ENCODE measurements at regions not wholly inside any gene's neighbourhood (a gene's known extent, or its start where the extent isn't known, plus 50 kb on each side); places are given as distances from the start of the nearest gene placed in this dataset.
"Not testable (repeated sequence)": the region's sequence is repeated elsewhere in the genome, so short reads cannot be mapped to it uniquely, and the experiment has no call there.

- no peak for DNase-seq (ENCODE audit: low read depth in 3 of 3, low spot score in 2 of 3)
These were observed 528.6 kb upstream of the PTPRD start for GRCh38 chr9:11141357-11141756.

GRCh38 chr9:11142965-11143738 is 530.4 kb upstream of the PTPRD start:
- no peak for DNase-seq (ENCODE audit: low read depth in 3 of 3, low spot score in 2 of 3)

- no peak for DNase-seq (ENCODE audit: low read depth in 3 of 3, low spot score in 2 of 3)
These were observed 531.9 kb upstream of the PTPRD start for GRCh38 chr9:11144746-11145145.

GRCh38 chr9:11148189-11148588 is 535.4 kb upstream of the PTPRD start:
- no peak for DNase-seq (ENCODE audit: low read depth in 3 of 3, low spot score in 2 of 3)

GRCh38 chr9:11149065-11149464 is 536.3 kb upstream of the PTPRD start:
- DNase-seq (ENCODE audit: low read depth in 3 of 3, low spot score in 2 of 3): no peak

GRCh38 chr9:11158063-11158462 is 545.3 kb upstream of the PTPRD start:
- no peak for DNase-seq (ENCODE audit: low read depth in 3 of 3, low spot score in 2 of 3)

GRCh38 chr9:11158676-11159075 is 545.9 kb upstream of the PTPRD start:
- no peak for DNase-seq (ENCODE audit: low read depth in 3 of 3, low spot score in 2 of 3)

- no peak for DNase-seq (ENCODE audit: low read depth in 3 of 3, low spot score in 2 of 3)
These were observed 546.6 kb upstream of the PTPRD start for GRCh38 chr9:11159318-11159862.

GRCh38 chr9:11163843-11164242 is 551.0 kb upstream of the PTPRD start:
- no peak for DNase-seq (ENCODE audit: low read depth in 3 of 3, low spot score in 2 of 3)

GRCh38 chr9:11182001-11182400 is 569.2 kb upstream of the PTPRD start:
- DNase-seq (ENCODE audit: low read depth in 3 of 3, low spot score in 2 of 3): no peak

- no peak for DNase-seq (ENCODE audit: low read depth in 3 of 3, low spot score in 2 of 3)
These were observed 577.9 kb upstream of the PTPRD start for GRCh38 chr9:11190719-11191118.

GRCh38 chr9:11192993-11193392 is 580.2 kb upstream of the PTPRD start:
- DNase-seq (ENCODE audit: low read depth in 3 of 3, low spot score in 2 of 3): no peak

- DNase-seq (ENCODE audit: low read depth in 3 of 3, low spot score in 2 of 3): no peak
These were observed 581.4 kb upstream of the PTPRD start for GRCh38 chr9:11194246-11194645.

GRCh38 chr9:11196840-11197365 is 584.1 kb upstream of the PTPRD start:
- DNase-seq (ENCODE audit: low read depth in 3 of 3, low spot score in 2 of 3): not testable (repeated sequence)

- no peak for DNase-seq (ENCODE audit: low read depth in 3 of 3, low spot score in 2 of 3)
These were observed 586.5 kb upstream of the PTPRD start for GRCh38 chr9:11199335-11199734.

- DNase-seq (ENCODE audit: low read depth in 3 of 3, low spot score in 2 of 3): no peak
These were observed 591.7 kb upstream of the PTPRD start for GRCh38 chr9:11204521-11204920.

GRCh38 chr9:11206925-11207324 is 594.1 kb upstream of the PTPRD start:
- DNase-seq (ENCODE audit: low read depth in 3 of 3, low spot score in 2 of 3): no peak

- DNase-seq (ENCODE audit: low read depth in 3 of 3, low spot score in 2 of 3): no peak
These were observed 620.9 kb upstream of the PTPRD start for GRCh38 chr9:11233696-11234095.

- DNase-seq (ENCODE audit: low read depth in 3 of 3, low spot score in 2 of 3): no peak
These were observed 622.3 kb upstream of the PTPRD start for GRCh38 chr9:11235061-11235460.

- DNase-seq (ENCODE audit: low read depth in 3 of 3, low spot score in 2 of 3): no peak
These were observed 629.0 kb upstream of the PTPRD start for GRCh38 chr9:11241779-11242178.

- no peak for DNase-seq (ENCODE audit: low read depth in 3 of 3, low spot score in 2 of 3)
These were observed 645.2 kb upstream of the PTPRD start for GRCh38 chr9:11257992-11258391.

GRCh38 chr9:11269036-11269435 is 656.2 kb upstream of the PTPRD start:
- no peak for DNase-seq (ENCODE audit: low read depth in 3 of 3, low spot score in 2 of 3)

Data from right renal cortex interstitium (tissue), 3 donors.